ENCODE measurements at regions not wholly inside any gene's neighbourhood (a gene's known extent, or its start where the extent isn't known, plus 50 kb on each side); places are given as distances from the start of the nearest gene placed in this dataset.

DNA sequence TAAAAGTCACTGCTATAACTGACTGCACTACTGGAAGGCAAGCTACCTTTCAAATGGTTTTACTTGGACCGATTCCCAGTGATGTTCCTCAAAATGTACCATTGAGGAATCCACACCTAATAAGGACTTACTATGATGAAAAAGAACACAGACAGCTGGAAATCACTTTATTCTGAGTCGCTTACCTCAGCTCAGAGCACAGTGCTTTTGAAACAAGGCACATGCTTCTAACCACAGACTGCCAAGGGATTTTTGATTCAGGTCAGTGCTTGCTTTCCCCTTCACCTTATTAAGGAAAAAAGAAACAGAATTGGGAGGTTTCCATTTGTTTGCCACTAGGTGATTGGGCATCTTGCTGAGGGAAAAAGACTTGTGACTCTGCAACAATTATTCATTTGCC lies 707.5 kb upstream of the FSHR start:
- POLR2A ChIA-PET: no interaction called here
- no peak for DNase-seq (ENCODE audit: extremely low spot score)
- CTCF ChIA-PET: no interaction called here
- TF ChIP-seq HDGF (IDR thresholded peaks at IDR 0.05; ENCODE audit: borderline replicate concordance): no peak
- no peak for TF ChIP-seq NFRKB (IDR thresholded peaks at IDR 0.05)
- no peak for TF ChIP-seq BHLHE40 (IDR thresholded peaks at IDR 0.05; ENCODE audit: borderline replicate concordance)
- no peak for TF ChIP-seq SUZ12 (IDR thresholded peaks at IDR 0.05)
- no peak for TF ChIP-seq LEF1 (IDR thresholded peaks at IDR 0.05; ENCODE audit: borderline replicate concordance)
- TF ChIP-seq ELF4 (IDR thresholded peaks at IDR 0.05): no peak
- TF ChIP-seq, protein P1, sequence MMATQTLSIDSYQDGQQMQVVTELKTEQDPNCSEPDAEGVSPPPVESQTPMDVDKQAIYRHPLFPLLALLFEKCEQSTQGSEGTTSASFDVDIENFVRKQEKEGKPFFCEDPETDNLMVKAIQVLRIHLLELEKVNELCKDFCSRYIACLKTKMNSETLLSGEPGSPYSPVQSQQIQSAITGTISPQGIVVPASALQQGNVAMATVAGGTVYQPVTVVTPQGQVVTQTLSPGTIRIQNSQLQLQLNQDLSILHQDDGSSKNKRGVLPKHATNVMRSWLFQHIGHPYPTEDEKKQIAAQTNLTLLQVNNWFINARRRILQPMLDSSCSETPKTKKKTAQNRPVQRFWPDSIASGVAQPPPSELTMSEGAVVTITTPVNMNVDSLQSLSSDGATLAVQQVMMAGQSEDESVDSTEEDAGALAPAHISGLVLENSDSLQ (IDR thresholded peaks at IDR 0.05): no peak
- TF ChIP-seq ZNF384 (IDR thresholded peaks at IDR 0.05): no peak
- TF ChIP-seq TARDBP (IDR thresholded peaks at IDR 0.05): no peak
- no peak for TF ChIP-seq ARNT (IDR thresholded peaks at IDR 0.05)
- TF ChIP-seq FOXA1 (IDR thresholded peaks at IDR 0.05): no peak
- TF ChIP-seq FOXM1 (IDR thresholded peaks at IDR 0.05; ENCODE audit: borderline replicate concordance): no peak
- TF ChIP-seq SP1 (IDR thresholded peaks at IDR 0.05): no peak
- TF ChIP-seq CTBP1 (IDR thresholded peaks at IDR 0.05; ENCODE audit: borderline replicate concordance): no peak
- TF ChIP-seq FOXK2 (IDR thresholded peaks at IDR 0.05): no peak
- no peak for TF ChIP-seq L3MBTL2 (conservative IDR thresholded peaks at IDR 0.05)

DNA sequence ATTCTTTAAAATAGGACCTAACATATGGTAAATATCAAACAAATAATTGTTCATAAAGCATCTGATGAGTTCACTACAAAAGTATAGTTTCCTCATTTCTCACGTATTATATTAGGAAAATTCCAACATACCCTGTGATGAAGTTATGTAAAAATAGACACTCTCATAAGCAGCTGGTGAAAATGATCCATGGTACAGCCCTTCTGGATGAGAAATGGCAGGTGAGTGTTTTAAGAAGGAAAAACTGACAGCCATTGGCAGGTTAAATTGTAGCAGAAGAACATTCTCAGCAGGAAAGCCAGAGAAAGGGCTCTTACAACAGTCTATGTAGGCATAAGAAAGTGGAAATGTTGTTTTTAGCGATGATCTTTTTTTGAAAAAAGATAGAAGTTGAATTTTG lies 706.5 kb upstream of the FSHR start:
- CTCF ChIA-PET: no interaction called here

DNA sequence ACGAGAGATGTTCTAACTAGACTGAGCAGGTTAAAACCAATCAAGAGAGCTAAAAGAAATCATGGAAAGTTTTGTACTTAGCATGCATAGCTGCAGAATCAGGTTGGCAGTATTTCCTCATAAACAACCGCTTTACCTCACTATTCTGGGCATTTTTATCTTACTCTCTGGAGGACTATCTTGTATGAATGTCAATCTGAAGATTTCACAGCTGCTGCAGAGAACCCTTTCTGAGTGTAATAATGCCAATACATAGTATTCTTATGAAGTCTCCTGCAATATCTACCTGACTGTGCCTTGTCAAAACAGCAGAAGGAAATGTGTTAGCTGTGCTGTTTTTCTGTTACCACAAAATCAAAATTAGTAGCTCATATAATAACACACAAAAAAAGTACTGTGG lies 705.9 kb upstream of the FSHR start:
- no peak for TF ChIP-seq FOXA1 (IDR thresholded peaks at IDR 0.05)
- TF ChIP-seq FOXK2 (IDR thresholded peaks at IDR 0.05): no peak
- TF ChIP-seq, protein P1 (IDR thresholded peaks at IDR 0.05): no peak
- no peak for TF ChIP-seq TARDBP (IDR thresholded peaks at IDR 0.05)
- no peak for TF ChIP-seq NFRKB (IDR thresholded peaks at IDR 0.05)
- ChIA-PET CTCF (interaction anchor here (0.7 kb wide), 1 partner anchor 45 kb away, joined by 3 read pairs; no protein-coding TSS in a partner anchor), POLR2A (no interaction called here)
- no peak for DNase-seq (ENCODE audit: extremely low spot score)

More for the DNA sequence above, 706.5 kb upstream of the FSHR start:
- POLR2A ChIA-PET: no interaction called here
- no peak for TF ChIP-seq ARNT (IDR thresholded peaks at IDR 0.05)
- no peak for TF ChIP-seq CTBP1 (IDR thresholded peaks at IDR 0.05; ENCODE audit: borderline replicate concordance)
- DNase-seq (ENCODE audit: extremely low spot score): no peak

DNA sequence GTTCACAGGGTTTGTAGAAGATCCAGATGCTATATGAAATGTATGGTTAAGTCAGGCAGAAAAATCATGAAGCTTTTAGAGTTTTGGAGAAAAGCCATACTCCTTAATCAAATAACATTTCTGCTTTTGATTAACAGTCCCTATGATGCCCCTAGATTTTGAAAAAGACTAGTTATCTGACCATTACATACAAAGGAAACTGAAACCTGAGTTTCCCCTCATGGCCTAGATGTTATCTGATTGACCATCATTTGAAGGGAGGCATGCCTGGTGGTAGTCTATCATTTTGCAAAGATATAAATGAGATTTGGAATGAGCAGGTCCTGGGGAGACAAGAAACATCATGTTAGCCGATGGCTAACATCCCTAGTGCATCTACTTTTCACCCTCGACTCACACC lies 704.3 kb upstream of the FSHR start:
- ChIA-PET POLR2A (no interaction called here), CTCF (no interaction called here)
- DNase-seq (ENCODE audit: extremely low spot score): no peak
- TF ChIP-seq TARDBP (IDR thresholded peaks at IDR 0.05) (no peak), L3MBTL2 (conservative IDR thresholded peaks at IDR 0.05) (no peak), FOXK2 (IDR thresholded peaks at IDR 0.05) (no peak), ELF4 (IDR thresholded peaks at IDR 0.05) (no peak), ZNF384 (IDR thresholded peaks at IDR 0.05) (no peak), NFRKB (IDR thresholded peaks at IDR 0.05) (no peak), FOXA1 (IDR thresholded peaks at IDR 0.05) (no peak), CTBP1 (IDR thresholded peaks at IDR 0.05; ENCODE audit: borderline replicate concordance) (no peak), HDGF (IDR thresholded peaks at IDR 0.05; ENCODE audit: borderline replicate concordance) (no peak), SUZ12 (IDR thresholded peaks at IDR 0.05) (no peak), BHLHE40 (IDR thresholded peaks at IDR 0.05; ENCODE audit: borderline replicate concordance) (no peak), ARNT (IDR thresholded peaks at IDR 0.05) (no peak), LEF1 (IDR thresholded peaks at IDR 0.05; ENCODE audit: borderline replicate concordance) (no peak), FOXM1 (IDR thresholded peaks at IDR 0.05; ENCODE audit: borderline replicate concordance) (no peak), SP1 (IDR thresholded peaks at IDR 0.05) (no peak)
- TF ChIP-seq, protein P1 (IDR thresholded peaks at IDR 0.05): no peak

DNA sequence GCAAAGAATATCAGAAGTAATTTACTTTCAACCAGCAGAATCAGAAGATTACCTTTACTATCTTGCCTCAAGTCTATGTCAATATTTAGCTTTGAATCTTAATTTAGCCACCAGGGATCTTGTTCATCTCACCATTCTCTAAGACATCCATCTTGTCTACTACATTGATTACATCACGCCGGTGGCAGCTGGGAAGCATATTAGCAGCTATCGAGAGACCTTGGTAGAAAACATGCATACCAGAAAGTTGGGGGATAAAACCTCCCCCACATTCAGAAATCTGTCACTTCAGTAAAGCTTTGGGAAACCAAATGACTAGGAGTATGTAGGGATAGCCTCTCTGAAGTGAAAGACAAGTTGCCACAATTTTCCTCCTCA lies 703.8 kb upstream of the FSHR start:
- DNase-seq (ENCODE audit: extremely low spot score): no peak
- TF ChIP-seq HDGF (IDR thresholded peaks at IDR 0.05; ENCODE audit: borderline replicate concordance): no peak
- TF ChIP-seq ARNT (IDR thresholded peaks at IDR 0.05): no peak
- TF ChIP-seq ELF4 (IDR thresholded peaks at IDR 0.05): no peak
- TF ChIP-seq FOXM1 (IDR thresholded peaks at IDR 0.05; ENCODE audit: borderline replicate concordance): no peak
- TF ChIP-seq FOXK2 (IDR thresholded peaks at IDR 0.05): no peak
- no peak for TF ChIP-seq NFRKB (IDR thresholded peaks at IDR 0.05)
- no peak for TF ChIP-seq SP1 (IDR thresholded peaks at IDR 0.05)
- TF ChIP-seq, protein P1 (IDR thresholded peaks at IDR 0.05): no peak
- TF ChIP-seq SUZ12 (IDR thresholded peaks at IDR 0.05): no peak
- TF ChIP-seq TARDBP (IDR thresholded peaks at IDR 0.05): no peak
- no peak for TF ChIP-seq ZNF384 (IDR thresholded peaks at IDR 0.05)
- no peak for TF ChIP-seq FOXA1 (IDR thresholded peaks at IDR 0.05)
- TF ChIP-seq LEF1 (IDR thresholded peaks at IDR 0.05; ENCODE audit: borderline replicate concordance): no peak
- TF ChIP-seq BHLHE40 (IDR thresholded peaks at IDR 0.05; ENCODE audit: borderline replicate concordance): no peak
- TF ChIP-seq L3MBTL2 (conservative IDR thresholded peaks at IDR 0.05): no peak
- no peak for TF ChIP-seq CTBP1 (IDR thresholded peaks at IDR 0.05; ENCODE audit: borderline replicate concordance)
- CTCF ChIA-PET: no interaction called here
- POLR2A ChIA-PET: no interaction called here

DNA sequence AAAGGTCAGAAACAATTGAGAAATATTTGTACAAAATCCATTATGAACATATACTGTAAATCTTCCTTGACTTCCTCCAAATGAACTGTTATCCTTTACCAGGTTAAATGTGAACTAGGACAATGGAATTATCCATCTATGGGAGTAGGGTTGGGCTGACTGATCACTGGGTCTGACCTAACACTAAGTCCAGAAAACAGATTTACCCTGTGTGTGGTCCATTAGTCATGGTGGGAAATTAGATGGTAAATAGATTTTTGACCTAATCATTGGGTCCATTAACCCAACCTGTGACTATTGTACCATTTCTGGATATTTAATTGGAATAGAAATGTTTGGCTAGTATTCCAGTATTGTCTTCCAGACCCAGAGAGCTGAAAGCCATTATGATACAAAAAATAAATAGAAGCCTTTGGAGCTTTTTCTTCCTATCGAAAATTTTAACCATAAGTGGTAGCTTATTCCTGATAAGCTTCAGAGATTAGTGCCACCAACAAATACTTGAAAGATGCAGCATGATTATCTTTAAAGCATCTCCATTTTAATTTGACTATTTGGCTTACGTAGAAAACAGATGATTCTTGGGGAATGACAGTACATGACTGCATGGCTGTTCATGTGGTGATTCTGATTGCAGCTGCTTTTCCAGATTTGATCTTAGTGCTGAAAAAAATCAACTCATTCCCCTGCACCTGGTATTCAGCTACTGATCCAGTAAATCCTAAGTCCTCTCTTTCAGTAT lies 703.2 kb upstream of the FSHR start:
- CTCF ChIA-PET: no interaction called here
- POLR2A ChIA-PET: no interaction called here
- DNase-seq (ENCODE audit: extremely low spot score): no peak
- TF ChIP-seq FOXA1 (IDR thresholded peaks at IDR 0.05): no peak
- no peak for TF ChIP-seq BHLHE40 (IDR thresholded peaks at IDR 0.05; ENCODE audit: borderline replicate concordance)
- TF ChIP-seq NFRKB (IDR thresholded peaks at IDR 0.05): no peak
- TF ChIP-seq TARDBP (IDR thresholded peaks at IDR 0.05): no peak
- TF ChIP-seq ELF4 (IDR thresholded peaks at IDR 0.05): no peak
- no peak for TF ChIP-seq SUZ12 (IDR thresholded peaks at IDR 0.05)
- TF ChIP-seq FOXK2 (IDR thresholded peaks at IDR 0.05): no peak
- no peak for TF ChIP-seq CTBP1 (IDR thresholded peaks at IDR 0.05; ENCODE audit: borderline replicate concordance)
- TF ChIP-seq FOXM1 (IDR thresholded peaks at IDR 0.05; ENCODE audit: borderline replicate concordance): no peak
- TF ChIP-seq HDGF (IDR thresholded peaks at IDR 0.05; ENCODE audit: borderline replicate concordance): no peak
- TF ChIP-seq, protein P1 (IDR thresholded peaks at IDR 0.05): no peak
- no peak for TF ChIP-seq L3MBTL2 (conservative IDR thresholded peaks at IDR 0.05)
